BJ (cell line): ENCODE measurements at regions not wholly inside any gene's neighbourhood (a gene's known extent, or its start where the extent isn't known, plus 50 kb on each side); places are given as distances from the start of the nearest gene placed in this dataset.

Source experiments
- CTCF ChIA-PET: fragments of 350-600 bp; formaldehyde crosslinking; extraction: SDS; loops from one replicate; lab custom pipeline; 2021; ENCODE audit warnings: antibody characterized with exemption, inconsistent platforms; lab: Yijun Ruan, JAX
- POLR2A ChIA-PET: fragments of 300-600 bp; sonication (Branson Sonifier 250); formaldehyde crosslinking; extraction: SDS; loops from one replicate; lab custom pipeline; 2021; ENCODE audit warnings: antibody characterized with exemption; lab: Charles Lee
- DNase-seq: peaks from one replicate; pipeline ENCODE4 v3.0.0-alpha.2; 2011; ENCODE audit warnings: low read depth
- H3K27me3 ChIP-seq: 2 replicates; pipeline ENCODE4 v1.6.0; 2011; ENCODE audit warnings: low read length; ENCODE audit not compliant: control insufficient read depth, insufficient read depth
- H3K36me3 ChIP-seq: 2 replicates; pipeline ENCODE4 v1.5.1; 2011; ENCODE audit warnings: low read length; ENCODE audit not compliant: control insufficient read depth, insufficient read depth
- H3K4me3 ChIP-seq: 2 replicates; pipeline ENCODE4 v1.5.1; 2011; ENCODE audit warnings: low read depth, mild to moderate bottlenecking, control low read depth, low read length
- CTCF ChIP-seq: IDR thresholded peaks from 2 replicates; pipeline ENCODE4 v1.5.1; 2011; ENCODE audit warnings: low read depth, mild to moderate bottlenecking, control low read depth, inconsistent platforms, low read length, moderate library complexity; ENCODE audit not compliant: insufficient read depth

DNA sequence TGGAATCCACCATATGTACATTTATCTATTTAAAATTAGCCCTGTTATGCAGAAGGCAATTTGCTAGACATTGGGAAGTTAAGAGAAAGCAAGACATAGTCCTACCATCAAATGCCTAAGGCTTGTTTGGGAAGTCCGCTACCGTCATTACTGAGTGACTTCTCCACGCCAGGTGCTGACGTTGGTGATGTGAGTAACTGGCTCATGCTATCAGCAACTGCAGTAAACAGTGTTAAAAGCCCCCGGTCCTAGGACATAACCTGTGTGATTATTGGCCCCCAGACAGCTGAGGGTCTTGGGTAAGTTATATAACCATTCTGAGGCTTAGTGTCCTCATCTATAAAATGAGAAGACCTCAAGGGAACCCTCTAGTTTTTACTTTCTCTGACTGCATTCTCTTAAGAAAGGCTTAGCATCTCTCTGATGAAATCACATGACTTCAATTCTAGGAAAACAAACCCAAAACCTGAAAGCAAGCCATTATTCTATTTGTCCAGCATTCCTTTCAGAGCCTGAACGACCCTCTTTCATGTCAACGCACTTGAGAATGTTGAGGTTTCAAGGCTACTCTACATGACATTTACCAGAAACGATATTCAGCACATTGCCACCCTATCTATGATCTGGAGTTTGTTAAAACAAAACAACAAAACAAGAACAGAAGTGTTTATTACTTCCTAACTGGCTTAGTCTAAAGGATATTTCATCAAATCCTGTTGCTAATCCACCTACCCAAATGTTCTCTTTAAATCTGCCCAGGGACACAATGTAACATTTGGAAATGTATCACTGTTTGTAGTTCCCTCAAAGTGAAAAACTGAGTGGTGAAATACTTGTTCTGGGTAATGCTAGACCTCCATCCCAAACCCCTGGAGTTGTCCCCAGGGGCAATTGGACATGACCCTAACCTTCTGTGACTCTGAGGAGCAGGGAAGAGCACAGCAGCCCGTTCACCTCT, 133.8 kb downstream of the BTBD3 start:
- no peak for TF ChIP-seq CTCF
- Histone ChIP-seq H3K36me3 (no peaks in the 10 kb centered on the region), H3K27me3 (no peaks in the 10 kb centered on the region), H3K4me3 (no peak overlapping the region)
- DNase-seq, result no peak
- ChIA-PET CTCF (no interaction called here), POLR2A (no interaction called here)

DNA sequence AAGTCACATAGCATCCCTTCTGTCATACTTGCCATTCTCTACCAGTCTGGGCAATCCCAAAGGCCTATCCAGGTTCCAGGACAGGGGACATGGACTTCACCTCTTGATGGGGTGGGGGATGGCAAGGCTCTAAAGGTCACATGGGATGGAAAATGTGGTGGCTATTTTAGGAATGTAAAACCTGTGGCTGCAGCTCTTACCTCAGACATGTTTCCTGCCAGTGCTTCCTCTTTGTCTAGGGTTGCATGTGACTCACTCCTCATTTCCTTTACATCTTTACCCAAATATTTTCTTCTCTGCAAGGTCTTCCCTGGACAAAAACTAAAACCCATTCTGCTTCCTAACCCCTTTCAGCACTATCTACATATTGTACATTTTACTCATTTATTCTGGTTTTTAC, 135.7 kb downstream of the BTBD3 start:
- DNase-seq, result no peak
- Histone ChIP-seq H3K4me3 (no peak overlapping the region), H3K27me3 (no peaks in the 10 kb centered on the region), H3K36me3 (no peaks in the 10 kb centered on the region)
- no peak for TF ChIP-seq CTCF
- ChIA-PET POLR2A (no interaction called here), CTCF (no interaction called here)

DNA sequence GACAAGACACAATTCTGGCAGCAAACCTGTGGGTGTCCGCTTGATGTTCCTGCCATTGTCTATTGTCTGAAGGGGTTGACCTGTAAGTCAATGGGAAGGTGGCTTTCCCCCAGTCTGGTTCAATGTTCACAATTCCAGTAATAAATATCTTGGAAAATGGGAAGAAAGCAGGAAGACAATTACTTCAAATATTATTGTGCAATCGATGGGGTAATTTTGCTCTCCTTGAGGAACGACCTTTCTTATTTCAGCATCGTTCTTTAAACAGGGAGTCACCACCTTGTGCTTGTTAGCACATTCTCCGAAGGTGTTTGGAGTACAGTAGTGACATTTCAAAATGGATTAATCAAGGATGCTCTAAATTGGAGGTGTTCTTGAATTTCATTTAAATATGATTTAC, 136.9 kb downstream of the BTBD3 start:
- POLR2A ChIA-PET, result no interaction called here
- Histone ChIP-seq H3K4me3 (no peak overlapping the region), H3K27me3 (no peaks in the 10 kb centered on the region), H3K36me3 (no peaks in the 10 kb centered on the region)
- CTCF ChIA-PET, result no interaction called here
- no peak for DNase-seq
- no peak for TF ChIP-seq CTCF

DNA sequence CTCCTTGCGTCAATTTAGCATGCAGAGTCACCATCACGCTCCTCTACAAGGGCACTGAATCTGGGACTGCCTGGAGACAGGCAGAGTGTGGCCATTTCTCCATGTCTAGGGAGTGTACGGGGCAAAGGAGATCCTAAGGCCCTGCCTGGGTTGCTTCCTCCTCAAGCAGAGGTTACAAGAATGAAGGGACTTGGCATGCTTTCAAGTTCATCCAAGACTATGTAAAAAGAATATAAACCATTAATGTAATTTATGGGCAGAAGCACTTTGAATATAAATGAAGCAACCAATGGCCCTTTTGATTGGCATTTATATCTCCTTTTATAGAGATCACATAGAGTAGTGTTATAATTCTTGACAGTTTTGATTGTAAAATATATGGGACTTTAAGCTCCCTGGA, 137.5 kb downstream of the BTBD3 start:
- no peak for DNase-seq
- ChIA-PET CTCF (no interaction called here), POLR2A (no interaction called here)
- Histone ChIP-seq H3K4me3 (no peak overlapping the region), H3K27me3 (no peaks in the 10 kb centered on the region), H3K36me3 (no peaks in the 10 kb centered on the region)
- TF ChIP-seq CTCF, result no peak

GRCh38 chr20:12056839-12057238, 139.1 kb downstream of the BTBD3 start:
- no peak for TF ChIP-seq CTCF
- H3K27me3 ChIP-seq, result no peaks in the 10 kb centered on the region
- H3K36me3 ChIP-seq, result no peaks in the 10 kb centered on the region
- CTCF ChIA-PET, result no interaction called here
- no peak for DNase-seq
- H3K4me3 ChIP-seq, result no peak overlapping the region
- POLR2A ChIA-PET, result no interaction called here
